Cardiac fibroblast (primary cell): ENCODE measurements at regions not wholly inside any gene's neighbourhood (a gene's known extent, or its start where the extent isn't known, plus 50 kb on each side); places are given as distances from the start of the nearest gene placed in this dataset.
A peak's percentile ranks its signal among the peaks of the same experiment; 100 is the strongest.

Experiments used
- DNase-seq, 2 donors: peaks; one replicate each; pipeline versions ENCODE4 v3.0.0 to v3.0.0-alpha.2; 2010; ENCODE audit warnings: low read depth in 2 of 2
- H3K4me3 ChIP-seq, 2 donors: replicated peaks in 1 of 2; 1 replicate in 1 of 2; 2 replicates in 1 of 2; pipeline ENCODE4 v1.5.1; 2011; ENCODE audit warnings: low read depth in 2 of 2, low read length in 2 of 2, mild to moderate bottlenecking in 2 of 2, moderate library complexity in 1 of 2
- TF ChIP-seq, protein P1 (sequence below): IDR thresholded peaks from one replicate; pipeline ENCODE4 v1.5.1; 2011; ENCODE audit warnings: low read depth, mild to moderate bottlenecking, low read length, inconsistent platforms

DNA sequence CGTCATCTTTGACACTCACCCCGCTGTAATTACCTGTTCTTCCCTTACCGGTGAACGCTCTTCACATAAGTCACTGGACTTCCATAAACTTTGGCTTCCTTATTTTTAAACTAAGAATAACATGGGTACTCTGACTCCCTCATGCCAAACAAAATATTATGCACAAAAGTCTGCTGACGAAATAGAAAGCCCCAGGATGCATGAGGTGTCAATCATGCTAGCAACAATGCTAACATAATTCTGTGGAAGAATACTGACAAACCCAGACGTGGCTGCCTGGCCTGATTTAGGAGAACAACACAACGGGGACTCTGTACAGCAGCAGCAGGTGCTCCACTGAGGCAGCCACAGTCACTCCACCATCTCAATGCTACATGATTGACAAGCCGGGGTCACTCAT is 137.5 kb downstream of the CCDC71L start:
- DNase-seq, result no peak
- H3K4me3 ChIP-seq, result no peak overlapping the region

GRCh38 chr7:106522696-106523095 is 138.3 kb downstream of the CCDC71L start:
- TF ChIP-seq, protein P1, sequence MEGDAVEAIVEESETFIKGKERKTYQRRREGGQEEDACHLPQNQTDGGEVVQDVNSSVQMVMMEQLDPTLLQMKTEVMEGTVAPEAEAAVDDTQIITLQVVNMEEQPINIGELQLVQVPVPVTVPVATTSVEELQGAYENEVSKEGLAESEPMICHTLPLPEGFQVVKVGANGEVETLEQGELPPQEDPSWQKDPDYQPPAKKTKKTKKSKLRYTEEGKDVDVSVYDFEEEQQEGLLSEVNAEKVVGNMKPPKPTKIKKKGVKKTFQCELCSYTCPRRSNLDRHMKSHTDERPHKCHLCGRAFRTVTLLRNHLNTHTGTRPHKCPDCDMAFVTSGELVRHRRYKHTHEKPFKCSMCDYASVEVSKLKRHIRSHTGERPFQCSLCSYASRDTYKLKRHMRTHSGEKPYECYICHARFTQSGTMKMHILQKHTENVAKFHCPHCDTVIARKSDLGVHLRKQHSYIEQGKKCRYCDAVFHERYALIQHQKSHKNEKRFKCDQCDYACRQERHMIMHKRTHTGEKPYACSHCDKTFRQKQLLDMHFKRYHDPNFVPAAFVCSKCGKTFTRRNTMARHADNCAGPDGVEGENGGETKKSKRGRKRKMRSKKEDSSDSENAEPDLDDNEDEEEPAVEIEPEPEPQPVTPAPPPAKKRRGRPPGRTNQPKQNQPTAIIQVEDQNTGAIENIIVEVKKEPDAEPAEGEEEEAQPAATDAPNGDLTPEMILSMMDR, result no peak
- DNase-seq, result no peak
- H3K4me3 ChIP-seq, result no peak overlapping the region

More for the DNA sequence above, 137.5 kb downstream of the CCDC71L start:
- TF ChIP-seq, protein P1, result no peak

DNA sequence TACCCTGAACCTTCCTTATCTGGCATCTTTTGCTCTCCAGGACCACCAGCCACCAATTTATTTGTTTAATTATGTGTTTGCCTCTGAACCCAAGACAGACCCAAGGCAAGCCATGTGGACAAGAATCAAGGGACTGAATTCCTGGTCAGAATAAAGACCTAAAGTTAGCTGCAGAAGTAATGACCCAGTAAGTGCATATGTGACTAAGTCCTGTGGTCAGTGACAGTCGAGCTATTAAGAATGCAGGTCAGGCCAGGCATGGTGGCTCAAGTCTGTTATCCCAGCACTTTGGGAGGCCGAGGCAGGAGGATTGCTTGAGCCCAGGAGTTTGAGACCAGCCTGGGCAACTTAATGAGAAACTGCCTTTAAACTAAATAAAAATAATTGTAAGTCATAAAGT is 139.4 kb downstream of the CCDC71L start:
- no peak overlapping the region for H3K4me3 ChIP-seq
- no peak for DNase-seq
- TF ChIP-seq, protein P1, result no peak

DNA sequence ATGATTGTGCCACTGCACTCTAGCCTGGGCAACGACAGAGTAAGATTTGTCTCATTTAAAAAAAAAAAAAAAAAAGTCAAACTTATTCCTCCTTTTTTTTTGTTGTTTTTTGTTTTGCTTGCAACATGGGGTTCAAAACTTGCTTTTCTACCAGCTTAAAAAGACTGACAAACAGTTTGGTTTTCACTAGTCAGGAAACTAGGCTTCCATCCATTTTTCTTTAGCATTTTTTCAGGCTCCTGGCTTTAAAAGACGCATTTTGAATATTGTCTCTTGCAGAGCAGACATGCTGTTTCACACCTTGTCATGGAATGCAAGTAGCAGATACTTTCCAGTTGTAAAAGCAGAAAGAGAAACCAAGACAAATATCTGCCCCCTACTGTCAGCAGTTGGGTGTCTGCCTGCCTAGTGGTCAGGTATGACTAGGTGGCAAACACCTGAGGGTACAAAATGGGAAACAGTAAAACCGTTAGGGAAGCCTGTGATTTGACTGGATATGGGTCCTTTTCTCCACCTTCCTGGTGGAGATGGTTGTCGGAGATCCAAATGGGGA is 139.9 kb downstream of the CCDC71L start:
- no peak overlapping the region for H3K4me3 ChIP-seq

DNA sequence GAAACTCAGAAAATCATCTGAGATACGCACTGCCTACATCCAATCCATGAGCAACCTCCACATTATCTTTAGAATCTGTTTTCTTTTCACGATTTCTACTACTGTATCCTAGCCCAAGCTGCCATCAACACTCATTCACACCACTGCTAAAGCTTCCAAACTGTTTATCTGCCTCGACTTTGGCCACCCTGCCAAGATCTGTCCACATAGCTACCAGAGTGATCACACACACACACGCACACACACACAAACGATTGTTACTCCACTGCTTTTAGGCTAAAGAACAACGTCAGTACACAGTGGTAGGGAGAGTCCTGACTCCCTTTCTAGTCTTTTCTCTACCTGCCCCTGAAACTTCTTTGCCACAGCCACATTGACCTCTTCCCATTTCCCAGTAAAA is 142.0 kb downstream of the CCDC71L start:
- TF ChIP-seq, protein P1, result no peak
- peak in 1 of 2 donors; percentile 46 for DNase-seq
- H3K4me3 ChIP-seq, result no peak overlapping the region

More for the DNA sequence above, 139.9 kb downstream of the CCDC71L start:
- TF ChIP-seq, protein P1, result no peak
- no peak for DNase-seq

DNA sequence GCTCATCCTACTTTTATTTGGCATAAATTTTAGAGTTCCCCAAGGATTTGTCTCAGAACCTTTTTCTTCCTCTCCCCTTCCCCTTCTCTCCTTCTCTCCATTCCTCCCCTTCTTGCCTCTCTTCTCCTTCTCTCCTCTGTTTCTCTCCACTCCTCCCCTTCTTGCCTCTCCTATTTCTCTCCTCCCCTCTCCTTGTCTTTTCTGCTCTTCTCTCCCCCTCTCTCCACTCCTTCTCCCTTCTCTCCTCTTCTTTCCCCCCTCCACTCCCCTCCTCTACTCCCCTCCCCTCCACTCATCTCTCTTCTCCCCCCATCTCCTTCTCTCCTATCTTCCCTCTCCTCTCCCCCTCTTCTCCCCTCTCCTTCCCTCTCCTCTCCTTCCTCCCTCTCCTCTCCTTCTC is 142.7 kb downstream of the CCDC71L start:
- no peak for DNase-seq
- H3K4me3 ChIP-seq, result no peak overlapping the region
- TF ChIP-seq, protein P1, result no peak

DNA sequence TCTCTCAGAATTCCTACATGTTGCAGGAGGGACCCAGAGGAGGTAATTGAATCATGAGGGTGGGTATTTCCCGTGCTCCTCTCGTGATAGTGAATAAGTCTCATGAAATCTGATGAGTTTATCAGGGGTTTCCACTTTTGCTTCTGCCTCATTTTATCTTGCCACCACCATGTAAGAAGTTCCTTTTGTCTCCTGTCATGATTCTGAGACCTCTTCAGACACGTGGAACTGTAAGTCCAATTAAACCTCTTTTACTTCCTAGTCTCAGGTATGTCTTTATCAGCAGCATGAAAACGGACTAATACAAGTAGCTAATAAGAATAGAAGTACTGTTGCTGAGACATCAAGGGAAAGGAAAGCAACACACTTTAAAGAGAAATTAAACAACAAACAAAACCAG is 143.4 kb downstream of the CCDC71L start:
- no peak overlapping the region for H3K4me3 ChIP-seq
- TF ChIP-seq, protein P1, result no peak
- no peak for DNase-seq
